ENCODE measurements at regions not wholly inside any gene's neighbourhood (a gene's known extent, or its start where the extent isn't known, plus 50 kb on each side); places are given as distances from the start of the nearest gene placed in this dataset.

DNA sequence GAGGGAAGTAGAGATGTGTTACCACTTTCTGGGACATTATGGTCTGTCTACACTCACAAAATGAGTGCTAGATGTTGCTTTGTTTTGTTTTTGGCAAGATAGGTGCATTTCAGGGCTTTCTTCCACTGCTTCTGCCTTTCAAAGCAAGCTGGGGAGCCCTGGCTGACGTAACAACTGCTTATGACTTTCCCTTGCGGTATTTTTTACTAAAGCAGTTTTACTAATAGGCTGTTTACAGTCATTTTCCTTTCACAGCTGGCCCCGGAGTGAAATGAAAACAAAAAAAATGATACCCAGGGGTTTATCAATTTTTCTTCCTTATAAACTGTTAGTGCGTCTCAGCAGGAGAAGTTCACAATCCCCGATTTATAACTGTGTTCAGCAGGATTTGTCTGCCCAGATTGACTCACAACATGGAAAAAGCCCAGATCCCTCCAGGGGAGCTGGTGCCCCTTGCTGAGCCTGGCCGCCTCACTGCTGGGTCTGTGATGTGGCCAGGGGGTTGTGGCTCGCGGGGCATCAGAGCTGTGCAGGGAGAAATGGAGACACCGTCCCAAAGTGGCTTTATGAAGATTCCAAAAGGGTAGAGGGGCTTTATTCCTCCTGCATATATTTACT, 184.4 kb upstream of the HS3ST3A1 start:
- no peak for TF ChIP-seq EZH2 (IDR thresholded peaks at IDR 0.05; ENCODE audit: low read depth, unreplicated experiment)
- no peak for TF ChIP-seq JUNB (IDR thresholded peaks at IDR 0.05; ENCODE audit: unreplicated experiment)
- TF ChIP-seq, protein P1, sequence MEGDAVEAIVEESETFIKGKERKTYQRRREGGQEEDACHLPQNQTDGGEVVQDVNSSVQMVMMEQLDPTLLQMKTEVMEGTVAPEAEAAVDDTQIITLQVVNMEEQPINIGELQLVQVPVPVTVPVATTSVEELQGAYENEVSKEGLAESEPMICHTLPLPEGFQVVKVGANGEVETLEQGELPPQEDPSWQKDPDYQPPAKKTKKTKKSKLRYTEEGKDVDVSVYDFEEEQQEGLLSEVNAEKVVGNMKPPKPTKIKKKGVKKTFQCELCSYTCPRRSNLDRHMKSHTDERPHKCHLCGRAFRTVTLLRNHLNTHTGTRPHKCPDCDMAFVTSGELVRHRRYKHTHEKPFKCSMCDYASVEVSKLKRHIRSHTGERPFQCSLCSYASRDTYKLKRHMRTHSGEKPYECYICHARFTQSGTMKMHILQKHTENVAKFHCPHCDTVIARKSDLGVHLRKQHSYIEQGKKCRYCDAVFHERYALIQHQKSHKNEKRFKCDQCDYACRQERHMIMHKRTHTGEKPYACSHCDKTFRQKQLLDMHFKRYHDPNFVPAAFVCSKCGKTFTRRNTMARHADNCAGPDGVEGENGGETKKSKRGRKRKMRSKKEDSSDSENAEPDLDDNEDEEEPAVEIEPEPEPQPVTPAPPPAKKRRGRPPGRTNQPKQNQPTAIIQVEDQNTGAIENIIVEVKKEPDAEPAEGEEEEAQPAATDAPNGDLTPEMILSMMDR (conservative IDR thresholded peaks at IDR 0.05; ENCODE audit: low read depth in 2 of 2): no peak
- TF ChIP-seq EZH2phosphoT487 (IDR thresholded peaks at IDR 0.05; ENCODE audit: unreplicated experiment): no peak
- no peak for TF ChIP-seq POLR2AphosphoS5 (IDR thresholded peaks at IDR 0.05; ENCODE audit: low read depth)
- TF ChIP-seq, protein P2, sequence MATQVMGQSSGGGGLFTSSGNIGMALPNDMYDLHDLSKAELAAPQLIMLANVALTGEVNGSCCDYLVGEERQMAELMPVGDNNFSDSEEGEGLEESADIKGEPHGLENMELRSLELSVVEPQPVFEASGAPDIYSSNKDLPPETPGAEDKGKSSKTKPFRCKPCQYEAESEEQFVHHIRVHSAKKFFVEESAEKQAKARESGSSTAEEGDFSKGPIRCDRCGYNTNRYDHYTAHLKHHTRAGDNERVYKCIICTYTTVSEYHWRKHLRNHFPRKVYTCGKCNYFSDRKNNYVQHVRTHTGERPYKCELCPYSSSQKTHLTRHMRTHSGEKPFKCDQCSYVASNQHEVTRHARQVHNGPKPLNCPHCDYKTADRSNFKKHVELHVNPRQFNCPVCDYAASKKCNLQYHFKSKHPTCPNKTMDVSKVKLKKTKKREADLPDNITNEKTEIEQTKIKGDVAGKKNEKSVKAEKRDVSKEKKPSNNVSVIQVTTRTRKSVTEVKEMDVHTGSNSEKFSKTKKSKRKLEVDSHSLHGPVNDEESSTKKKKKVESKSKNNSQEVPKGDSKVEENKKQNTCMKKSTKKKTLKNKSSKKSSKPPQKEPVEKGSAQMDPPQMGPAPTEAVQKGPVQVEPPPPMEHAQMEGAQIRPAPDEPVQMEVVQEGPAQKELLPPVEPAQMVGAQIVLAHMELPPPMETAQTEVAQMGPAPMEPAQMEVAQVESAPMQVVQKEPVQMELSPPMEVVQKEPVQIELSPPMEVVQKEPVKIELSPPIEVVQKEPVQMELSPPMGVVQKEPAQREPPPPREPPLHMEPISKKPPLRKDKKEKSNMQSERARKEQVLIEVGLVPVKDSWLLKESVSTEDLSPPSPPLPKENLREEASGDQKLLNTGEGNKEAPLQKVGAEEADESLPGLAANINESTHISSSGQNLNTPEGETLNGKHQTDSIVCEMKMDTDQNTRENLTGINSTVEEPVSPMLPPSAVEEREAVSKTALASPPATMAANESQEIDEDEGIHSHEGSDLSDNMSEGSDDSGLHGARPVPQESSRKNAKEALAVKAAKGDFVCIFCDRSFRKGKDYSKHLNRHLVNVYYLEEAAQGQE (IDR thresholded peaks at IDR 0.05; ENCODE audit: unreplicated experiment): no peak
- no peak for TF ChIP-seq CREB1 (CRISPR knock-in tag; IDR thresholded peaks at IDR 0.05; ENCODE audit: low read depth)
- TF ChIP-seq, protein P3, sequence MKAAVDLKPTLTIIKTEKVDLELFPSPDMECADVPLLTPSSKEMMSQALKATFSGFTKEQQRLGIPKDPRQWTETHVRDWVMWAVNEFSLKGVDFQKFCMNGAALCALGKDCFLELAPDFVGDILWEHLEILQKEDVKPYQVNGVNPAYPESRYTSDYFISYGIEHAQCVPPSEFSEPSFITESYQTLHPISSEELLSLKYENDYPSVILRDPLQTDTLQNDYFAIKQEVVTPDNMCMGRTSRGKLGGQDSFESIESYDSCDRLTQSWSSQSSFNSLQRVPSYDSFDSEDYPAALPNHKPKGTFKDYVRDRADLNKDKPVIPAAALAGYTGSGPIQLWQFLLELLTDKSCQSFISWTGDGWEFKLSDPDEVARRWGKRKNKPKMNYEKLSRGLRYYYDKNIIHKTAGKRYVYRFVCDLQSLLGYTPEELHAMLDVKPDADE (IDR thresholded peaks at IDR 0.05): no peak
- TF ChIP-seq STAT1 (IDR thresholded peaks at IDR 0.05; ENCODE audit: unreplicated experiment): no peak
- no peak for TF ChIP-seq ZNF114 (CRISPR knock-in tag; IDR thresholded peaks at IDR 0.05)
- TF ChIP-seq NANOG (IDR thresholded peaks at IDR 0.05; ENCODE audit: borderline replicate concordance): no peak
- TF ChIP-seq ZNF331 (CRISPR knock-in tag; IDR thresholded peaks at IDR 0.05; ENCODE audit: low read depth): no peak

Measured in GM23338 (cell line).